HG03139 (cell line): ENCODE measurements at regions not wholly inside any gene's neighbourhood (a gene's known extent, or its start where the extent isn't known, plus 50 kb on each side); places are given as distances from the start of the nearest gene placed in this dataset.

Experiments
- ATAC-seq: cut with Tn5 transposase; IDR thresholded peaks from one replicate; pipeline ENCODE4 v1.9.1; 2021; ENCODE audit not compliant: unreplicated experiment

DNA sequence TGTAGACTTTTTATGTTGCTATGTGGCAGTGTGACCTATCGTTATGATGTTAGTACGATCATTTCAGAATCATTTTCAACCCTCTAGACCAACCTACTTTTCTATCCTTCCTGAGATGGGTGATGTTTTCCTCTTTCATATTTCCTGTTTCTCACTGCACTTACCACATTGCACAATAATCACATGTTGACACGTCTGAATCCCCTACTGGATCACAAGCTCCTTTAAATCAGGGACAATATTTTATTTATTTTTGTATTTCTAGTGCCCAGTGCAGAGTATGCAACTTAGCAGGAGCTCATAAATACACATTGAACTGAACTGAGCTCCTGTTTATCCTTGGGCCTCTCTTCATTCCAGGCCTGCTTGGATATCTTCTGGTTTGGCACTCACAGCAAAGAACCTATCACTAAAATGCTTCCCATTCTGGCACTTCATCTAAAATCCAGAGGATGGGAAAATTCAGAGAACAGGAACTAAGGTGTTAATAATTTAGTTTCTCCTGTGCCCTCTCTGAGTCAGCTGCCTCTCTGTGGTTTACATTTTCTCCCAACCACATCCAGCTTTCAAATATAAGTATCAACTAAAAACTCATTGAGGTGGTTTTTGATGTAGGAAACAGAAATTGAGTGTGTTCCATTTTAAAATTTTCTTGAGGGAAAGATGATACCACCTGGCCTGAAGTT is 69.4 kb upstream of the DYRK2 start:
- no peak for ATAC-seq

DNA sequence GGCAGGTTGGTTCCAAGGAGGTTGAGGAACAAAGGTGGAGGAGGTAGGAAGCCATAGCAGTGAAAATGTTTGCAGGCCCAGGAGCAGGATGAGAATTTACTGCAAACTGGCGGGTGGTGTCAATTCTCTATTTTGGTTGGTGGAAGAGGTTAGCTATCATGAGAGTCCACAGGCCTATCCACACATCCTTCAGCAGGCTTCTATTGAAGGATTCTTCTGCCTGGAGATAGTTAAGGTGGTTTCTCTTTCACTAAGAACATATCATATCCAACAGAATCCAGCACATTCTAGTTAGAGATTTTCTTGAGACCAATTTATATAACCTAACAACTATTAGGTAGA is 68.9 kb upstream of the DYRK2 start:
- ATAC-seq, result no peak

DNA sequence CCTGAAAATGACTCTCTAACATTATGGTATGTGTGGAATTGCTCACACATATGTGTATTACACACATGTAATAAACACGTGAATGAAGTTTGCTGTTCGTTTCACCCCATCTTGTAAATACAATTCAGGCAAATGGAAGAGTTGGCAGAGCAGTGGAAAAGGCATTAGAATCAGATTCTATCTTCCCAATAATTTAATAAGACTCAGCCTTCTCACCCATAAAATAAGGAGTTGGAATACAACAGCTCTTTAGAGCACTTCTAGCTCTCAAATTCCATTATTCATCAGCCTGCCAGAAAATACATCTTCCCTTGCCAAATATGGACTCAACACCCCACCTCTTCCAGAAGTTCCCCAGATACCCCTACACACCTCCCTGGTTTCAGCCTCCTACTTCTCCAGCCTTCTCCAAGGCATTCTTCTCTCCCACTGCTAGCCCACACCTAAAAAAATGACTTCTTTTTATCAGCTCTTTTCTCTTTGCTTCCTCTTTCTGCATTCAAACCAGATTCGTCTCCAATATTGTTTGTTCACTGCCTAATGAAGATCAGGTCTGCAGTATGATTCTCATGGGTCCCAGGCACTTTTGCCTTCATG is 66.2 kb upstream of the DYRK2 start:
- ATAC-seq, result no peak

DNA sequence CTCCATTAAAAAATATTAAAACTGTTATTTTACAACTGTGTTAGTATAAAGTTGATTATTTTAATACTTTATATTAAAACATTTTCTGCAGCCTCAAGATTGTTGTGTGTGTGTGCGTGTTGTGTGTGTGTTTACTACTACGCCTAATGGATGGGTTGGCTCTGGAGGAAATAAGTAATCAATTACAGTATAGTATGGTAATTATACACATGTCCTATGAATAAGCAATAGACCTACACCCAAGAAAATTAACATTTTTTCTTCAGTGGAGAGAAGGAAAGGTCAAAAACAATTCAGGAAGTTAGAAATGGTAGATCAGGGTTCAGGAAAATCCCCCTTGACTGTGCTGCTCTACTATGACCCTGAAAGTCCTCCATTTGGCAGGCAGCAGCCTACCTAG is 65.7 kb upstream of the DYRK2 start:
- no peak for ATAC-seq

DNA sequence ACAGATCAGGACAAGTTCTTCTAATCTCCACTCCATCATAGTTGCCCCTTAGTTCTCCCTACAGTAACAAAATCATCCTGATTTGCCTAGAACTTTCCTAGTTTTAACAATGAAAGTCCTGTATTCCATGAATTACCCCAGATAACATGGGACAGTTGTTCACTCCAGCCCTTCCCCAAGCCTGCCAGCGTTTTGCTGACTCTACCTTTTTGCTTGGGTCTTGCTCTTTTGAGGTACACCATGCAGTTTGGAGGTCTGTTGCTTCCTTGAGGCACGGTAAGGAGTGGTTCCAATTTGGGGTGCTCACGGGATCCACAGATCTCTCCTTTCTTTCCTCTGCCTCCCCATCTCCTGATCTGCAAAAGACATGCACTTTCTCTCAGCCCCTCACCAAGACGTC is 61.6 kb upstream of the DYRK2 start:
- no peak for ATAC-seq

DNA sequence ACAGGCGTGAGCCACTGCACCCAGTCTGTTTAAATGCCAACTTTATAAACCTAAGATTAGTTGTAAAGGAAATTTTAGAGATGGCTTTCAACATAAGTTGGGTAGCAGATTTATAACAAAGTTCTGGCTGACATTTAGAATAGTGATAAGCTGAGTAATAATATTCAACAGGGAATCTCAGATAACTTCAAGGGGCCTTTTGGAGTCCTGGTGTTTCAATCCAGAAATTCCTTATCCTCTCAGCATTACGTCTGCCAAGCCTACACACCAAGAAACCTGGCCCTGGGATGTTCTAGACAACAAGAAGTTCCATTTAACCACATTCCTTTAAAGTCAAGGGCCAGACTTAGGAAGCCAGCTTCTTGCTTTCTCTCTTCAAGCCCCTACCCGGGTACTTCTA is 59.5 kb upstream of the DYRK2 start:
- ATAC-seq, result no peak

DNA sequence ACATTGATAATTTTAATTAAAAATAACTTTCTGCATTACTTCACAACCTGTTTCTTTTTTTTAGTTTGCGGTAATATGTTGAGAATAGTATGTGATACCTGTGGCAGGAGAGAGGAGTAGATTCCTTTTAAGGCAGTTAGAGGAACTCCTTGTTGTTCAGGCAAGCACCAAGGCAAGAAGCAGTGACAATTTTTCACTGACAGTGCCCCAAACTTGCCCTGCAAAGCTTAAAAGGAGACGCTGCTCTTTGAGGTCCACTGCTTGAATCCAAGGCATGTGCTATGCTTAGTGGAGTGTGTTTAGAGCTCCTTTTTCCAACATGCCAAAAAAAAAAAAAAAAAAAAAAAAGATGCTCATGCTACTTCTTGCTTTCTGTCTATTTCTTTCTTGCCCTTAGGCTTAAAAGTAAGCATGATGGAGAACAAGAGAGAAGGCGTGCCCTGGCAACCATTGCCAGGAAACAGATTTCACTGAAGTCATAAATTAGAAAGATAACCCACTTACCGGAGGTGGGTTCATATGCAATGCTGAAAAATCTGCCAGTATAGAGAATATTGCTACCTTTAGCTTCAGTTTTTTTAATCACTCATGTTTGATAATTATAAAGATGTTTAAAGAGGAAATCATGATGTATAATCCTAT is 58.3 kb upstream of the DYRK2 start:
- no peak for ATAC-seq

DNA sequence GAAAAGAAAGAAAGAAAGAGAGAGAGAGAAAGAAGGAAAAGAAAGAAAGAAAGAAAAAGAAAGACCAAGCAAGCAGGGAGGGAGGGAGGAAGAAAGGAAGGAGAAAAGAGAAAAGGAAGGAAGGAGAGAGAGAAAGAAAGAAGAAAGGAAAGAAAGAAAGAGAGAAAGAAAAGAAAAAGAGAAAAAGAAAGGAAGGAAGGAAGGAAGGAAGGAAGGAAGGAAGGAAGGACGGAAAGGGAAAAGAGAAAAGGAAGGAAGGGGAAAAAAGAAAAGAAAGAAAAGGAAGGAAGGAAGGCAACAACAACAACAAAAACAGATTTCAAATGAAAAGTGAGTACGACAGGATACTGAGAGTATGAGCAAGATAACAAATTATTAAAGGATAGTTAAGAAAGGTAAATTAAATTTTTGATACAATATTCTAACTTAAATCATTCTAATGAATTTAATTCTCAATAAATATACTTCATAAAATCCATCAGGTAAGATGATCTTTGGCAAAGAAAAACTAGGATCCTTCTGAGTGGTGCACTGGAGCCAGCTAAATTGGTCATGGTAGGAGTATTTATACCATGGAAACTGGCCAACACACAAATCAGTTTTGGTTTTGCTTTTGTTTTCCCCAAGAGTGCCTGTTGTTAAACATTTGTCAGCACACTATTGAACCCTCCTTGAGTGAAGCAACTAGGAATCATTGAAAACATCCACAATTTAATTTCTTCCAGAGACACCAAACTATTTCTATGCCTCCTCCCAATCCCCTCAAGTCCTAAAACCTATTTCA is 56.1 kb upstream of the DYRK2 start:
- ATAC-seq, result peak; percentile 95

DNA sequence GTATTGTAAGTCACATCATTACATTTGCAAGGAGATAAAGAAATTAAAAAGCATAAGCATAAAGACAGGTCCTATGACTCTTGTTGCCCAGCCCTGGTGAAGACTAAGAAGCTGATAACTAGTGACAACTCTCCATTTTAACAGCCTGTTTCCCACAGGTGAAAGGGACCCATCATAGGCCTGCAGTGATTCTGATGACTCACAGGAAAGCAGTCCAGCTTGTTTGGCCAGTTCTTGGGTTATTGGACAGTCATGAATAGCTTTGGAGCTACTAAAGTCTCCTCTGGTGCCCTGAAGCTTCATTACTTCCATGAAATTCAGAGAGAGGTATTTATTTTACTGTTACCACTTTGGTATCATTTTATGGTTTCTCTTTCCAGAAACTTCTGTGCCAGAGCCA is 55.5 kb upstream of the DYRK2 start:
- peak; percentile 5 for ATAC-seq

DNA sequence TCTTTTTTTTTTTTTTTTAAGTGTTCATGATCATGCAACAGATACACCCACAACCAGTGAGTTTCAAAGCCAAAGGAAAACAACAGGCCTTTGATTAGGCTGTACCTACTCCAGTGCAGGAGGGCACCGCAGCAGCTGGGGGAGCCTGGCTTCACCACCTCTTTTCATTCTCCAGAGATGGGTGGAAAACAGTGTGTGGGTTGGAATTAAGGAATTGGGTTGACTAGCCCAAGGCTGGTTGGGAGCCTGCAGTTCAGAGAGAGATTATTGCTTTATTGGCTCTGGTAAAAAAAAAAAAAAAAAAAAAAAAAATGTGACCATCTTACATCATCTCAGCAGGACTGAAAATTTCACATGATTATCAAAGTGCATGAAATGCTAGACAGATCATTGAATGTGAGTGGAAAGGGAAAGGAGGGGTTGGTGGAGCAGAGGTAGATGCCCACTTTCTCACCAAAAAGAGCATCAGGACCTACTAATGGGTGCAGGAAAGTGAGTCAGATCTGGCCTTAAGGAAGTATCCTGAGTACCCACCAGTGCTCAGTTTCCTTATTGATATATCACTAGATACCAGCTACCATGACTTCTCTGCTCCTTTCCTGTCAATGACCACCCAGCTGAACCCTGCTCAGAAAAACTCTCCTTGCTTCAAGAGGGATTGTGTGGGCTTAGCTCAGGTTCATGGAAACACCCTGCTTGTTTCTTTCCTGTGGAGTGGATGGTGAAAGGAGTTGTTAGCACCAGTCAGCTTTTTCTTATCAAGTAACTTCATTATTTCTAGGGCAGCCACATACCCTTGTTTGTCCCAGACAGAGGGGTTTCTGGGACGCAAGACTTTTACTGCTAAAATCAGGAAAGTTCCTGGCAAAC is 54.8 kb upstream of the DYRK2 start:
- ATAC-seq, result no peak

DNA sequence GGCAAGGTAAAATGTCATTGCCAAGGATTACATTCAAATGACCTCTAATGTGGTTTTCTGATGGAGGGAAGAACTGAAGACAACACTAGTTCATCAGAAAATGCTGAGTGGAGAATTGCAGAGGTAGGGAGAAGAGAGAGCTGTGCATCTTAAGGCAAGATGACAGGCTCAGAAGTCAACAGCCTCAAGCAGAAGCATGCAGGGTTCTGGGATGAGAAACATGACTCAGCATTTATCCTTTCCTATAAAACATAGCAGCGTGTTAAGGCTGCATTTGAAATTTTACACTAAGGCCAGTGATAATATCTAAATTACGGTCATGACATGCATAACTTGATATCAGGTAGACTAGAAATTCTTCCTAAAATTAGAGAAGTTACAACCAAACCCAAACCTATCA is 53.7 kb upstream of the DYRK2 start:
- ATAC-seq, result no peak

DNA sequence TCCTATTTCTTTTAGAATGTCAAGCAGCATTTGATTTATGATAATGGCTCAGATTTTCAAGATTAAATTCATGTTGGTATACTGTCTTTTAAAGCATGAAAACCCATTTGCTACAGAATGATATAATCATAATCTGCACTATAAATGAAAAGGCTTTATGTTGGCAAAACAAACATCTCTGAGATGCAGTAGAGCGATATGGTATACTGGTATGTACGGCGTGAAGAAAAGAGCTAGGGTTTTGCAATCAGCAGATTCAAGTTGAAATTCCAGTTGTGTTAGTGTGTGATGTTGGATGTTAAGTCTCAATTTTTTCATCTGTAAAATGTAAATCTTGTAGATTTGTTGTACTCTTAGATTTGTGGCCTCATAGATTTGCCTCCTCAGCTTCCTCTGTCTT is 53.2 kb upstream of the DYRK2 start:
- no peak for ATAC-seq

DNA sequence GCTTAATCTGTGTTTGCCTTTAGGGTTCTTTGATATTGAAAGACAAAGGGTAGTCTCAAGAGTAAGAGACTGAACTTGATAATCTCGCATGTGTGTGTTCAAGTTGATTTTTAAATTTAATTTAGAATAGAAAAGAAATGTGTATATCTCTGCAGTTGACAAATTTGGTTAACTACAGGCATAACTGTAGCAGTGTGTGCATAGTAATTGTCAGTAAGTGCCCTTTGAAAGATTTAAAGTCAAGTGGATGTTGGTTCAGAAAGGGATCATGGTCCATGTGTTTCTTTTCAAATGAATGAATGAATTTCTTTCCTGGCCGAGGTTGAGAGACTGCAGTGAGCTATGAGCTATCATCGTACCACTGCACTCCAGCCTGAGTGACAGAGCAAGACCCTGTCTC is 49.9 kb upstream of the DYRK2 start:
- no peak for ATAC-seq
